ENCODE measurements at regions not wholly inside any gene's neighbourhood (a gene's known extent, or its start where the extent isn't known, plus 50 kb on each side); places are given as distances from the start of the nearest gene placed in this dataset.

- H3K4me3 ChIP-seq (ENCODE audit: low read length) = no peak overlapping the region
- H3K4me1 Mint-ChIP-seq = no peaks in the 10 kb centered on the region
- H3K27ac ChIP-seq (ENCODE audit: low read length) = no peak overlapping the region
- no peaks in the 10 kb centered on the region for H3K9me3 ChIP-seq (ENCODE audit: control insufficient read depth, insufficient read depth, low read length)
- intact Hi-C loops (cut with micrococcal nuclease) = no loop called here
- no peaks in the 10 kb centered on the region for H3K36me3 ChIP-seq (ENCODE audit: control insufficient read depth, insufficient read depth, low read length)
- no peaks in the 10 kb centered on the region for H3K4me1 ChIP-seq (ENCODE audit: control insufficient read depth, insufficient read depth, low read length)
- WGBS (ENCODE audit: insufficient coverage) = 94% methylated on average over 2 of the region's 3 CpGs
- DNase-seq = no peak
- no peak for ATAC-seq
- no peaks in the 10 kb centered on the region for H3K36me3 Mint-ChIP-seq
- peaks cover 0 to 23% of the 10 kb centered on the region in 2 donors for H3K27me3 Mint-ChIP-seq (ENCODE audit: low read depth in 2 of 2)
- peaks cover 0 to 3% of the 10 kb centered on the region in 2 donors for H3K9me3 Mint-ChIP-seq
- TF ChIP-seq, protein P1, sequence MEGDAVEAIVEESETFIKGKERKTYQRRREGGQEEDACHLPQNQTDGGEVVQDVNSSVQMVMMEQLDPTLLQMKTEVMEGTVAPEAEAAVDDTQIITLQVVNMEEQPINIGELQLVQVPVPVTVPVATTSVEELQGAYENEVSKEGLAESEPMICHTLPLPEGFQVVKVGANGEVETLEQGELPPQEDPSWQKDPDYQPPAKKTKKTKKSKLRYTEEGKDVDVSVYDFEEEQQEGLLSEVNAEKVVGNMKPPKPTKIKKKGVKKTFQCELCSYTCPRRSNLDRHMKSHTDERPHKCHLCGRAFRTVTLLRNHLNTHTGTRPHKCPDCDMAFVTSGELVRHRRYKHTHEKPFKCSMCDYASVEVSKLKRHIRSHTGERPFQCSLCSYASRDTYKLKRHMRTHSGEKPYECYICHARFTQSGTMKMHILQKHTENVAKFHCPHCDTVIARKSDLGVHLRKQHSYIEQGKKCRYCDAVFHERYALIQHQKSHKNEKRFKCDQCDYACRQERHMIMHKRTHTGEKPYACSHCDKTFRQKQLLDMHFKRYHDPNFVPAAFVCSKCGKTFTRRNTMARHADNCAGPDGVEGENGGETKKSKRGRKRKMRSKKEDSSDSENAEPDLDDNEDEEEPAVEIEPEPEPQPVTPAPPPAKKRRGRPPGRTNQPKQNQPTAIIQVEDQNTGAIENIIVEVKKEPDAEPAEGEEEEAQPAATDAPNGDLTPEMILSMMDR (IDR thresholded peaks at IDR 0.05) = no peak
- no peaks in the 10 kb centered on the region for H3K27me3 ChIP-seq (ENCODE audit: control insufficient read depth, insufficient read depth, low read length)
- H3K27ac Mint-ChIP-seq = no peak overlapping the region
- H3K4me3 Mint-ChIP-seq = no peak overlapping the region
These were observed 98.8 kb upstream of the RGS6 start for GRCh38 chr14:71833476-71833875.

DNA sequence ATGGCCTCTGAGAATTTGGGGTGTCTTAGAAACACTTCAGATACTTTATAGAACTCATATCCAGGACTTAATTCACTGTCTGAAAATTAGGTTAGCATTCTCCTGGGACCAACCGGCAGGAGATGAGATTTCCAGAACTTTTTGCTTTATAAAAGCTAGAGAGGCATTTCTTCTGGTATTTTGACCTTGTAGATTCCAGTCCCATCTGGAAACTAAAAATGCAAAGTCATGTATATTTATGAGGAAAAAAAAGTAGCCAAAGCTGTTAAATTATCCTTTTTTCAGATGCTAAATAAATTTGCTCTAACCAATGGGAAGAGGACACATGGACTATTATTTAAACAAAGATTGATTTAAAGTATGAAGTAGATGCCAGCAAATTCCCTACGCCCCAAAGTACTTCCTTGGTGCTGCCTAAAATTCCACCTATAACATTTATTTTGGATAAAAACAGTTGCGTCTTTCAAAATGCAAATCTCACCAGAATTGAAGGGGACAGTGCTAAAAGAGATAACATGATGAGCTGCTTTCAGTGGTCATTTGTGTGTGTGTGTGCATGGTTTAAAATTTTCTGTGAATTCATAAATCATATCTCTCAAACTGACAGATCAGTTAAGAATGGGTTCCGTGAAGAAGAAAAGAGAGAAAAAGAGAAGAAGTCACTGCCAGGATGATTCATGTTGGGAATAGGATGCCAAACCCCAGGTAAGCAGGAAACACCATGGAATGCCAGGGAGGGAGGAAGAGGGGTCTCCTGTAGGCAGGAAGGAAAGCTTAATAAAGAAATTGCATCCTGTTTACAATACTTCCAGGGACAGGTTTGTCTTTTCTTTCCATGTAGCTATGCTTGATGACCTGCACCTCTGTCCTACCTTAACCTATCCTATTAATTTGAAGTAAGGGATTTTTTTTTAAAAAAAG, 97.7 kb upstream of the RGS6 start:
- Mint-ChIP-seq H3K27me3 (ENCODE audit: low read depth in 2 of 2) (peaks cover 0 to 19% of the 10 kb centered on the region in 2 donors), H3K4me1 (no peaks in the 10 kb centered on the region), H3K9me3 (peaks cover 0 to 3% of the 10 kb centered on the region in 2 donors), H3K36me3 (no peaks in the 10 kb centered on the region), H3K27ac (no peak overlapping the region), H3K4me3 (no peak overlapping the region)
- WGBS (ENCODE audit: insufficient coverage) = 74% methylated on average over 2 of the region's 4 CpGs
- no peak overlapping the region for H3K27ac ChIP-seq (ENCODE audit: low read length)
- ATAC-seq = no peak
- intact Hi-C loops (cut with micrococcal nuclease) = no loop called here
- no peak for DNase-seq
- no peak overlapping the region for H3K4me3 ChIP-seq (ENCODE audit: low read length)
- H3K27me3 ChIP-seq (ENCODE audit: control insufficient read depth, insufficient read depth, low read length) = no peaks in the 10 kb centered on the region
- H3K4me1 ChIP-seq (ENCODE audit: control insufficient read depth, insufficient read depth, low read length) = no peaks in the 10 kb centered on the region
- H3K9me3 ChIP-seq (ENCODE audit: control insufficient read depth, insufficient read depth, low read length) = no peaks in the 10 kb centered on the region
- TF ChIP-seq, protein P1 (IDR thresholded peaks at IDR 0.05) = no peak
- H3K36me3 ChIP-seq (ENCODE audit: control insufficient read depth, insufficient read depth, low read length) = no peaks in the 10 kb centered on the region

DNA sequence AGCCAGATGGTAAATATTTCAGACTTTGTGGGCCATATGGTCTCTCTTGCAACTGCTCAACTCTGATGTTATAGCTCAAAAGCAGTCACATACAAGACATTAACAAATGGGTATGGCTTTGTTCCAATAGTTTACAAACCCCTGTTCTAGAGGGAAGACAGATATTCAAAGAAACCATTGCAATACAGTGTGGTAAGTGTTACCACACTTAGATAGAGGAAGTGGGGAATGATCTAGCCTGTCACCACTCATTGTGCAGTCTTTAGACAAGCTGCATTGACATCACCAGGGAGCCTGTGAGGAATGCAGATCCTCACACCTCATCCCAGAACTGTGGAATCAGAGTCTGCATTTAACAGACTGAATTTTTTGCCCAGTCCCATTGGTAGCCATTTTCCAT, 80.0 kb upstream of the RGS6 start:
- ATAC-seq = peak in 1 of 3 donors; percentile 66
- peaks cover 5 to 6% of the 10 kb centered on the region in 2 donors for H3K4me1 Mint-ChIP-seq
- intact Hi-C loops (cut with micrococcal nuclease) = no loop called here
- no peak overlapping the region for H3K27ac ChIP-seq (ENCODE audit: low read length)
- no peak for DNase-seq
- TF ChIP-seq, protein P1 (IDR thresholded peaks at IDR 0.05) = no peak
- H3K36me3 ChIP-seq (ENCODE audit: control insufficient read depth, insufficient read depth, low read length) = no peaks in the 10 kb centered on the region
- H3K4me3 ChIP-seq (ENCODE audit: low read length) = no peak overlapping the region
- H3K9me3 ChIP-seq (ENCODE audit: control insufficient read depth, insufficient read depth, low read length) = no peaks in the 10 kb centered on the region
- peaks cover 6 to 25% of the 10 kb centered on the region in 2 donors for H3K27me3 Mint-ChIP-seq (ENCODE audit: low read depth in 2 of 2)
- no peak overlapping the region for H3K4me3 Mint-ChIP-seq
- no peaks in the 10 kb centered on the region for H3K36me3 Mint-ChIP-seq
- no peak overlapping the region for H3K27ac Mint-ChIP-seq
- peaks cover 4% of the 10 kb centered on the region for H3K27me3 ChIP-seq (ENCODE audit: control insufficient read depth, insufficient read depth, low read length)
- no peaks in the 10 kb centered on the region for H3K9me3 Mint-ChIP-seq
- H3K4me1 ChIP-seq (ENCODE audit: control insufficient read depth, insufficient read depth, low read length) = no peaks in the 10 kb centered on the region
